GM18505 (cell line): ENCODE measurements at regions not wholly inside any gene's neighbourhood (a gene's known extent, or its start where the extent isn't known, plus 50 kb on each side); places are given as distances from the start of the nearest gene placed in this dataset.
"Not testable (repeated sequence)": the region's sequence is repeated elsewhere in the genome, so short reads cannot be mapped to it uniquely, and the experiment has no call there.

ENCODE experiments used
- ATAC-seq: cut with Tn5 transposase; IDR thresholded peaks from one replicate; pipeline ENCODE4 v1.9.1; 2021; ENCODE audit not compliant: unreplicated experiment
- POLR2A ChIP-seq: IDR thresholded peaks from 4 replicates; pipeline ENCODE4 v1.6.1; 2011; ENCODE audit warnings: borderline replicate concordance; ENCODE audit not compliant: insufficient read depth, insufficient read length; ENCODE audit errors: extremely low read depth

DNA sequence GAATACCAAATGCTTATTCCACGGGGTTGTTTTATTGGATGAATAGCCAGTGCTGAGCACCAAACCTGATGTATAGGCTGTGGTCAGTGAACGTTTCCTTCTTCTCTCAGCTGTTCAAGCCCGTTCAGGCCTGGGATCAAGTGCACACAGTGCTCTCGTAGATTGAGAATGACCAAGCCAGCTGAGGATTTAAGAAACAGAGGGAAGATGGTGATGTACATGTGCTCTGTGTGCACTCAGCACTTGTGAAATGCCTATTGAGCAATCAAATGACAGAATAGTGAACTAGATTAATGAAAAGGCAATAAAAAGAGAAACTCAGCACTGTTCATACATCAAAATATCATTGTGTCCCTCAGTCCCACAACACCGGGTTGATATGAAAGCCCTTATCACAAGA lies 302.5 kb downstream of the BMPER start:
- no peak for ATAC-seq
- TF ChIP-seq POLR2A = no peak

DNA sequence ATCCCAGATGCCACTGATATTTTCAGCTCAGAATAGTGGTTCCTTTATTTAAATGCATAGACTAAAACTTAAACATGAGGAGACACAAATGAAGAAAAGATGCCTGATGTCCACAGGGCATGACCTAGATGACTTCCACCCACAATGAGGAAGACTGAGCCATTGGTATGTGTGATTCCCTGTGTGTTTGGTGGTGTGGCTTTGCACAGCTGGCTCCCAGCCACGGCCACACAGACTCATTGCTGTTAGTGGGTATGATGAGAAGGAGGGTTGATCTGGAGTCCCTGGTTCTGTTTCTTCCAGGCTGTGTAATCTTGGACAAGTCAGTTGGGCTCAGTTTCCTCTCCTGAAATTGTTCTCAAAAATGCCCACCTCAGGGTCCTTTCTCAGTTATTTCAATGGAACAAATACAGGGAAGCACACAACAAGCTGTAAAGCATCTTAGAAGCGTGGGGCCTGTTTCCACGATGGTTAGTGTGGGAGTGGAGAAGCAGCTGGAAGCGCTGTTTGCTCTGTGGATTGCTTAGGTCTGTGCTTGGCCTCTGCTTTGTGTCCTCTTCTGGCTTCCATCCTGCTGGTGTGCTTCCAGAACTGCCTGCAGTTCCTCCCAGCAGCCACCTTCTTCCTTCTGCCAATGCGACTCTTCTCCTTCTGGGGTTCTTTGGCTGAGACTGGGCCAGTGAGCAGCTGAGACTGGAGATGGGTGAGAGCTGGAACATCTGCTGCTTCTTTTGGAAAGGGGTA lies 303.7 kb downstream of the BMPER start:
- TF ChIP-seq POLR2A = no peak
- no peak for ATAC-seq

DNA sequence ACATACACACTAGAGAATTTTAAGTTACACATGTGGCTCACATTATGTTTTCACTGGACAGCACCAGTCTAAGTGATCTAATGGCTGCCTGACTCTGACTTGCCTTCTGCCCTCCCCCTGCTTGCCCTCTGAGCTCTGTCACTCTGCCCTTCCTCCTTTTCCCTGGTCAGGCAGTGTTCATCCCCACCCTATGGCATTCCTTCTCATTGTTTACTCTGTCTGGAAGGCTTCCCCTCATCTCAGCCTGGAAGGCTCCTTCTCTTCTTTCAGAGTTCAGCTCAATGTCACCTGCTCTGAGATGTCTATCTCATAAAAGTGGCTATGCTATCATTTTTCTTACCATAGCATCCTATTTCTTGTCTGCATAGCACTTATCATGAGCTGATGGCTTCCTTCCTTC lies 305.7 kb downstream of the BMPER start:
- TF ChIP-seq POLR2A = no peak
- ATAC-seq = no peak

DNA sequence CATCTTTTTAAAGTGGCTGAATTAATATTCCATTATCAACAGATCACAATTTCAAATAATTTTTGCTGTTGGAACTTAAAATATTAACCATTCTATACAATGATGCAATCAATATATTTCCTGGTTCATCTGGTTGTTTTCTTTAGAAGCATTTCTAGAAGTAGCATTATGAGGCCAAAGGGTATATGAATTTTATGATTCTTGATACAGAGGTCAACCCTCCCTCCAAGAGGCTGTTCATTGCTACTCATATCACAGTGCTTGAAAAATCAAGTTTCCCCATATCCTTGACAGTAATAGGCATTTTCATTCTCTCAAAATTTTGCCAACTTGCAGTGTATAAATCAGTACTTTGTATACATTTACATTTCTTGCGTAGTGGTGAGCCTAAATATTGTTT lies 312.6 kb downstream of the BMPER start:
- no peak for ATAC-seq
- TF ChIP-seq POLR2A = no peak

DNA sequence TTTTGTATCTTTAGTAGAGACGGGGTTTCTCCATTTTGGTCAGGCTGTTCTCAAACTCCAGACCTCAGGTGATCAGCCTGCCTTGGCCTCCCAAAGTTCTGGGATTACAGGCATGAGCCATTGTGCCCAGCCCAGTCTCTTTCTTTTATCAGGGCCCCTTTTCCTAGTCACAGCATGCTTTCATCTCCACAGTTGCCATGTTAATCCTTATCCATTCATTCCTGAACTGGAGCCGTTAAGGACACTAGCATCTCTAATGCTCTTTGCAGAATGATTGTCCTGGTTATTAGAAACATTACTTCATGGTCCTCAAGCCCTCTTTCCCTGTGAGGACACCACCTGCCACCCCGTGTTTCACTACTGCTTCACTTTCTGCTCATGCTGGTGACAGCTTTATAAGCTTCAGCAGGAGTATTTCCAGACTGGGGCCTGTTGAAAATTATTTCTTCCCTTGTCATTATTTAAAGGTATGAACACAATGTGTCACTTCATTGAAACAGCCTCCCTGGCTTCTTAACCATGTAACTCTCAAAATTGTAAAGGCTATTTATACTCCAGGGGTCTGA lies 313.9 kb downstream of the BMPER start:
- no peak for ATAC-seq
- TF ChIP-seq POLR2A = no peak

DNA sequence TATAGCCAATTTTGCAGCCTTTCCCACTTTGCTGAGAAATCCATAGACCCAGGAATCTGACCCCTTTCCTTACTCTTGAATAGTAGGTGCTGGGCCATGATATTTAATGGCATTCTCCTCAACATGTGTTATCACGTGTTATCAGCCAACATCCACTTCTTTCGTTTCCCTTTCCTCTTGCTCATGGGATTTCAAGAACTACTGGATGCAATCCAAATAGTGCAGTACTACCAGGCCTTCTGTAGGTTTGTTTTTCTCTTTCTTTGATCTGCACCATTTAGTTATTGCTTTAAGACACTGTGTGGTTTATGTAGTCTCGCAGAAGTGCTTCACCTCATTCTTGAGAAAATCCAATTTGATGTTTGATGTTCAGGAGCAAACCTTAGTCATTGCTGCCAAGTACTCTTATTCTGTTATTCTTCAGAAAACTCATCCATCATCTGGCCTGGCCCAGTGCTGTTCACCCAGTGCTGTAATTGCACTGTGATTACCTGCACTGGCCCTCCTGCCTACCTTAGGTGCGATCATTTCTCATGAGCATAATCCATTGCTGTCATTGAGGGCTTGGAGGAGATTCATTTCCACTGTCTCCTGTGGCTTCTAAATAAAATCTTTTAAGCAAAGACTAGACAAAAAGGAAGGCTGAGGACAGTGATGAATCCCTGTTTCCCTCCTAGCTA lies 315.3 kb downstream of the BMPER start:
- no peak for TF ChIP-seq POLR2A

DNA sequence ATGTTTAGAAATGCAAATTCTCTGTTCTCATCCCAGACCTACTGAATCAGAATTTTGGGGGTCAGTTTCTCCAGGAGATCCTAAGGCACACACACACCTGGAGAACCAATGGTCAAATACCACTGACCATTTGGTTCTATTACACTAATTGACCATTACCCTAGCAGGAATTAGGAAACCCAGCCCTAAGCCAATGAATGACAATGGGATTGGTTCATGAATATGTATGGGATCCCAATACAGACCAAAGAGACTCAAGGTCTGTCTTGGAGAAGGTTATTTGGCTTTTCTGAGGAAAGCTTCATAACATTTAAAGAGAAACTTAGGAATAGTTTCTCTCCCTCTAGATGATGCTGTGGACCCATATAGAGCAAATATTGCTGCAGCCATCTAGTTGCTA lies 317.0 kb downstream of the BMPER start:
- TF ChIP-seq POLR2A = no peak
- no peak for ATAC-seq

More for the DNA sequence above, 315.3 kb downstream of the BMPER start:
- no peak for ATAC-seq

DNA sequence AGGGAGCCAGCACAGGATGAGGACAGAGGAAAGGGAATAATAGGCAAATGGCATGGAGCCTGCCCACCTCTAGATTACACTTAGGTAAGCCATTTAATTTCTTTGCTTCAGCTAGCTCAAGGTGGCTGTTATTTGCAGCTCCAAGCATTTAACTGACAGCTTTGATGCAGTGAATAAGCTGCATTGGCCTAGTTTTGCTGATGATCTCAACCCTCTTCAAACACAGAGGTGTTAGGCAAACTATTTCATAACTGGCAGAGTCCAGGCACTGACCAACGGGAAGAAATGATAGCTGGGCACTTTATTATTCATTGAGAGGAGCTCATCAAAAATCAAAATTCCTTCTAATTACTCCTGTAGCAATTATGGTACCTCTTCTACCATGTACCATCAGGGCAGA lies 317.4 kb downstream of the BMPER start:
- no peak for TF ChIP-seq POLR2A
- ATAC-seq = no peak

DNA sequence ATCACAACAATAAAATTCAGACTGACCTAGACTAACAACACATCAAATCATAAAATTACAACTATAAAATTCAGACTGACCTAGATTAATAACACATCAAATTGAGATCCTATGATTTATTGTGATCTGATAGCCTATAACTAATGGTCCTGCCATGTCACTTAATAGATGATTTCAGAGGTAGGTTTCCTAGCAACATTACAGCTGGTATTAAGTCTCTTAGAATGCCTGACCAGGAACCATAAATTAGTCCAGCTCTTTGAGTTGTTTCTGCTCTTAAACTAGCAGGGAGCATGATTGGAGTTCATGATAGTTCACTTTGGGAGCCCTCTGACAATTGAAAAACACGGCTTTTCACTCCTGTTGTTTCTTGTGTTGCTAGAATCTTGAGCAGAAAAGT lies 318.9 kb downstream of the BMPER start:
- no peak for ATAC-seq
- TF ChIP-seq POLR2A = no peak

DNA sequence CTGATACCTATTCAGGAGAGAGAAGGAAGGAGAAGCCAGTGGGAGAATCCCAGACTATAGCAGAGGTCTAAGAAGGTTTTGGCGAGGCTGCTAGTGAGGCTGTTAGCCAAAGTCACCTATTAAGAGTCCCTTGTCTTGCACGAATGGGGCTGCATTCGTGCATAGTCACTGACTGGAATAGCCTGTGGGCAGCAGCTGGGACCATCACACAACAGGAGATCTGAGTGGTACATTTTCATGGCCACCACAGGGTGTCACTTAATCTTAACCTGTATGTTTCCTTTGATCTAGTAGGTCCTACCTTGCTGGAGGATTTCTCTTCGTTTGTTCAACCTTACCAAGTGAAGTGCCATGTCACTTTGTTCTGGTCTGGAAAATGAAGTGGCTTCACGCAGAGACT lies 319.9 kb downstream of the BMPER start:
- no peak for ATAC-seq
- TF ChIP-seq POLR2A = no peak

DNA sequence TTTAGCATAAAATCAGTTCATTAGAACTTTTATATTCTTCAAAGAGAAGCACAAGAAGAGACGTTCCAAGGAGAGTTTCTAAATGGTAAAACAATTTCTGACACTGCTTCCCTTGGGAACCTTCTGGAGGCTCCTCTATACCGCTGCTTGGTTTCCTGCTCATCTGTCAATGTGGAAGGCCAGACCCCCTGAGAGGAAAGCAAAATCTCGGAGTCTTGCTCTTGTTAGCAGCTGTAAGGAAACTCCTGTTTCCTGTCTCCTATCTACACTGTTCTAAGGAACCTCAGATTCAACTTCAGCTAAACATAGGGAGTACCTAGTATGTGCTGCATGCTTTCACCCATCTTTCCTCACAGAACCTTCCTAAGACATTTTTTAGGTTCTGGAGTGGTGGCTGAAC lies 322.2 kb downstream of the BMPER start:
- no peak for TF ChIP-seq POLR2A

DNA sequence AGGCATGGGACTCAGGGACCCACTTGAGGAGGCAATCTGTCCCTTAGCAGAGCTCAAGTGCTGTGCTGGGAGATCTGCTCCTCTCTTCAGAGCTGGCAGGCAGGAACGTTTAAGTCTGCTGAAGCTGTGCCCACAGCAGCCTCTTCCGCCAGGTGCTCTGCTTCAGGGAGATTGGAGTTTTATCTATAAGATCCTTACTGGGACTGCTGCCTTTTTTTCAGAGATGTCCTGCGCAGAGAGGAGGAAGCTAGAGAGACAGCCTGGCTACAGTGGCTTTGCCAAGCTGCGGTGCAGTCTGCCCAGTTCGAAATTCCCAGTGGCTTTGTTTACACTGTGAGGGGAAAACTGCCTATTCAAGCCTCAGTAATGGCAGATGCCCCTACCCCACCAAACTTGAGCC lies 329.8 kb downstream of the BMPER start:
- ATAC-seq = not testable (repeated sequence)

More for the DNA sequence above, 322.2 kb downstream of the BMPER start:
- ATAC-seq = no peak

DNA sequence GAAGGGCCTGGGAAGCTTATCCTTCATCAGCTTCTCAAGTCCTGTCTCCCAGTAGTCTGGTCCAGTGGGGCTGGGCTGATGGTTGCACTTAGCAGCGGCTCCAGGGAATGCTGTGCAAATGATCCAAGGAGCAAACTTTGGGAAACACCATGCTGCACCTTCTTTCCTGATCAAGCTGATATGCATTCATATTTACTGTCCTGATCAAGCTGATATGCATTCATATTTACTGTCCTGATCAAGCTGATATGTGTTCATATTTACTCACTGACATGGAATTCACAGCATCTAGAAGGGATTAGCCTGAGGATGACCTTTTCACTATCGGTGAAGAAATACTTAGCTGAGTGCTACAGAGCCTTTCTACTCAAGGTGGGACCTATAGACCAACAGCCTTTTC lies 330.7 kb downstream of the BMPER start:
- TF ChIP-seq POLR2A = no peak
- no peak for ATAC-seq

DNA sequence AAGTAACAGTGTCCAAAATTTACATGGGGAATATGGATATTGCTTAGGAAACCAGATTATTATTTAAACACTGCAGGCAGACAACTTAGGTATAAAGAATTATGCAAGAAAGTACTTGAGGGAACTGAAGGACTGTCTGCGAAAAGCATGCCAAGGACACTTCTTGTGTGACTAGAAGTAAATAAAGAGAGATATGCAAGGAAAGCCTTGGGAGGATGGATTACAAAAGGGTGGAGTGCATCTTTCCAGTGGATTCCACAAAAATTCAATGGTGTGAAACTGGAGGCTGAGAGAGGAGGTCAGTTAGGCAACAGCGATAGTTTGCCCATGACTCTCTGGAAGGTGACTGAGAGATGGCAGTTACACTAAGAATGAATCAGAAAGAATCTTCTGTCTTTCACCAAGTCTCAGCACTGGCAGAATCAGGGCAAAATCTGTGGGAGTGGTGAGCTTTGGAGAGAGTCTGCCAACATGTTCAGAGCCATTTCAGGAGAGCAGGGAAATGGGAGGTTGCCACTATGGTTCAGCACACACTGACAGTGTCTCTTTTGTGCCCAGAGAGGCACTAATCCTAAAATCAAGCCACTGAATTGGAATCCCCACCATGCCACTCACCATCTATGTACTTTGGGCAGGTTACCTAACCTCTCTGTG lies 331.6 kb downstream of the BMPER start:
- TF ChIP-seq POLR2A = no peak
- no peak for ATAC-seq
